Fibroblast of lung (primary cell): ENCODE measurements at regions not wholly inside any gene's neighbourhood (a gene's known extent, or its start where the extent isn't known, plus 50 kb on each side); places are given as distances from the start of the nearest gene placed in this dataset.

ENCODE experiments used
- DNase-seq, 2 donors: peaks; one replicate each; pipeline versions ENCODE4 v3.0.0 to v3.0.0-alpha.2; 2010; ENCODE audit warnings: low read depth in 2 of 2
- H2AFZ ChIP-seq: 2 replicates; pipeline ENCODE4 v1.5.1; 2012; ENCODE audit warnings: low read length, control low read depth, inconsistent platforms
- H3K27ac ChIP-seq: 2 replicates; pipeline ENCODE4 v1.5.1; 2011; ENCODE audit warnings: low read length, control low read depth; ENCODE audit not compliant: insufficient read depth
- H3K27me3 ChIP-seq: 2 replicates; pipeline ENCODE4 v1.5.1; 2011; ENCODE audit warnings: mild to moderate bottlenecking, low read length; ENCODE audit not compliant: control insufficient read depth, insufficient read depth
- H3K36me3 ChIP-seq: 2 replicates; pipeline ENCODE4 v1.5.1; 2011; ENCODE audit warnings: low read length; ENCODE audit not compliant: control insufficient read depth, insufficient read depth
- H3K4me1 ChIP-seq: 2 replicates; pipeline ENCODE4 v1.5.1; 2011; ENCODE audit warnings: low read length; ENCODE audit not compliant: control insufficient read depth, insufficient read depth; ENCODE audit errors: extremely low read depth
- H3K4me2 ChIP-seq: 2 replicates; pipeline ENCODE4 v1.5.1; 2011; ENCODE audit warnings: low read length, control low read depth; ENCODE audit not compliant: insufficient read depth; ENCODE audit errors: extremely low read depth
- H3K4me3 ChIP-seq, 4 experiments: fragments of 200-600 bp in 1 of 4; sonication (generic) in 1 of 4; replicated peaks in 1 of 4; 2 replicates each; pipeline ENCODE4 v1.5.1; 2011 to 2016; ENCODE audit warnings: low read length in 4 of 4, low read depth in 3 of 4, mild to moderate bottlenecking in 3 of 4, control low read depth in 2 of 4, inconsistent platforms in 1 of 4, mixed read lengths in 1 of 4; ENCODE audit not compliant: insufficient read depth in 1 of 4; ENCODE audit errors: control extremely low read depth in 1 of 4
- H3K79me2 ChIP-seq: 2 replicates; pipeline ENCODE4 v1.5.1; 2012; ENCODE audit warnings: mild to moderate bottlenecking, low read length, inconsistent platforms; ENCODE audit not compliant: control insufficient read depth, insufficient read depth
- H3K9ac ChIP-seq: 2 replicates; pipeline ENCODE4 v1.5.1; 2011; ENCODE audit warnings: mild to moderate bottlenecking, low read length, control low read depth; ENCODE audit not compliant: insufficient read depth
- H3K9me3 ChIP-seq: 2 replicates; pipeline ENCODE4 v1.5.1; 2012; ENCODE audit warnings: low read depth, low read length; ENCODE audit not compliant: control insufficient read depth, insufficient read depth
- H4K20me1 ChIP-seq: 2 replicates; pipeline ENCODE4 v1.5.1; 2011; ENCODE audit warnings: low read length; ENCODE audit not compliant: control insufficient read depth, insufficient read depth; ENCODE audit errors: extremely low read depth
- EZH2 ChIP-seq: IDR thresholded peaks from 2 replicates; pipeline ENCODE4 v1.5.1; 2012; ENCODE audit warnings: low read length, control low read depth, mild to moderate bottlenecking; ENCODE audit errors: missing control alignments
- TF ChIP-seq, protein P1 (sequence below), 2 donors: IDR thresholded peaks in 1 of 2; conservative IDR thresholded peaks in 1 of 2; 1 replicate in 1 of 2; 2 replicates in 1 of 2; pipeline ENCODE4 v1.5.1; 2011 to 2012; ENCODE audit warnings: low read length in 2 of 2, control low read depth in 1 of 2, inconsistent platforms in 1 of 2, low read depth in 1 of 2, mild to moderate bottlenecking in 1 of 2

DNA sequence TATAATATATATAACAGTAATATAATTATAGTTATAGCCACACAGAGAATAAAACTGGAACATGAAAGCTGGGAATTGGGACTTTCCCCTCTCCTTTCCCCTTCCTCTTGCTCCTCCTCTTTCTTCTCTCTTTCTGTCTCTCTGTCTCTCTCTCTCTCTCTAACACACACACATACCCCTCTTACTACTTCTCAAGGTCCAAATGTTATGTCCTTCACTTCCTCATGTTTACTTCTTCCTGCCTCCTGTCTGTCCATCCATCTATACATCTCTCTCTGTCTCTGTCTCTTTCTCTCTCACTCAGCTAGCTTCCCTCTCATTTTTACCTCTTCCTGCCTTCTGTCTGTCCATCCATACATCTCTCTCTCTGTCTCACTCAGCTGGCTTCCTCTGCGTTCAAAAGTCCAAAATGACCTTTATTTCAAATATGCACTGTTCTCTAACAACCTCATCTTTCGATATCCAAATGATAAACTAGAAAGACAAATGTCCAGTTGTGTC, 261.1 kb downstream of the SIPA1L2 start:
- no peaks in the 10 kb centered on the region for H4K20me1 ChIP-seq
- H3K9ac ChIP-seq = no peak overlapping the region
- DNase-seq = no peak
- no peak for TF ChIP-seq EZH2
- TF ChIP-seq, protein P1, sequence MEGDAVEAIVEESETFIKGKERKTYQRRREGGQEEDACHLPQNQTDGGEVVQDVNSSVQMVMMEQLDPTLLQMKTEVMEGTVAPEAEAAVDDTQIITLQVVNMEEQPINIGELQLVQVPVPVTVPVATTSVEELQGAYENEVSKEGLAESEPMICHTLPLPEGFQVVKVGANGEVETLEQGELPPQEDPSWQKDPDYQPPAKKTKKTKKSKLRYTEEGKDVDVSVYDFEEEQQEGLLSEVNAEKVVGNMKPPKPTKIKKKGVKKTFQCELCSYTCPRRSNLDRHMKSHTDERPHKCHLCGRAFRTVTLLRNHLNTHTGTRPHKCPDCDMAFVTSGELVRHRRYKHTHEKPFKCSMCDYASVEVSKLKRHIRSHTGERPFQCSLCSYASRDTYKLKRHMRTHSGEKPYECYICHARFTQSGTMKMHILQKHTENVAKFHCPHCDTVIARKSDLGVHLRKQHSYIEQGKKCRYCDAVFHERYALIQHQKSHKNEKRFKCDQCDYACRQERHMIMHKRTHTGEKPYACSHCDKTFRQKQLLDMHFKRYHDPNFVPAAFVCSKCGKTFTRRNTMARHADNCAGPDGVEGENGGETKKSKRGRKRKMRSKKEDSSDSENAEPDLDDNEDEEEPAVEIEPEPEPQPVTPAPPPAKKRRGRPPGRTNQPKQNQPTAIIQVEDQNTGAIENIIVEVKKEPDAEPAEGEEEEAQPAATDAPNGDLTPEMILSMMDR (conservative IDR thresholded peaks at IDR 0.05 in 1 of 2, IDR thresholded peaks at IDR 0.05 in 1 of 2; ENCODE audit: low read depth in 1 of 2, low read length in 2 of 2) = no peak
- H3K79me2 ChIP-seq = no peaks in the 10 kb centered on the region
- H3K4me1 ChIP-seq = no peaks in the 10 kb centered on the region
- no peaks in the 10 kb centered on the region for H3K9me3 ChIP-seq
- H3K4me2 ChIP-seq = no peak overlapping the region
- no peak overlapping the region for H2AFZ ChIP-seq
- no peak overlapping the region for H3K4me3 ChIP-seq
- H3K27ac ChIP-seq = no peak overlapping the region
- H3K36me3 ChIP-seq = no peaks in the 10 kb centered on the region
- no peaks in the 10 kb centered on the region for H3K27me3 ChIP-seq

DNA sequence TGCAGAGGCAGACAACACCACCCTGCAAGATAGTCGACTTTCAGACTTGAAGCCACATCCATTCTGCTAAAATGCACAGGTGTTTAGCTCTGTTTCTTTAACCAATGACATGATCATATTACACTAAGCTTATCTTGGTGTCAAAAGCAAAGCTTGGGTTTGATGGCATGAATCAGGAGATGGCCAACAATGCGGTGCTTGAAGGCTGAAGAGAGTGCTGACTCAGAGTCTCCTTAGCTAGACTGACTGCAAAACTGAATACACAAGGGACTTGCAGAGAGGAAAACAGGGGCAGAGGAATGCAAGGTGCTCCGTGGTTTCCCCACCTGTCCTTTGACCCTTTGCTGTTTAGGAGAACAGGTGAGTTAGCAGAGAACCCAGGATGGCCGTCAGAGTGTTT, 262.6 kb downstream of the SIPA1L2 start:
- Histone ChIP-seq H3K79me2 (no peaks in the 10 kb centered on the region), H3K9ac (no peak overlapping the region), H3K4me2 (no peak overlapping the region), H3K27ac (no peak overlapping the region), H3K9me3 (no peaks in the 10 kb centered on the region), H2AFZ (no peak overlapping the region), H3K4me1 (no peaks in the 10 kb centered on the region), H4K20me1 (no peaks in the 10 kb centered on the region), H3K36me3 (no peaks in the 10 kb centered on the region), H3K4me3 (no peak overlapping the region), H3K27me3 (no peaks in the 10 kb centered on the region)
- no peak for TF ChIP-seq EZH2
- peak in 1 of 2 donors; percentile 20 for DNase-seq

DNA sequence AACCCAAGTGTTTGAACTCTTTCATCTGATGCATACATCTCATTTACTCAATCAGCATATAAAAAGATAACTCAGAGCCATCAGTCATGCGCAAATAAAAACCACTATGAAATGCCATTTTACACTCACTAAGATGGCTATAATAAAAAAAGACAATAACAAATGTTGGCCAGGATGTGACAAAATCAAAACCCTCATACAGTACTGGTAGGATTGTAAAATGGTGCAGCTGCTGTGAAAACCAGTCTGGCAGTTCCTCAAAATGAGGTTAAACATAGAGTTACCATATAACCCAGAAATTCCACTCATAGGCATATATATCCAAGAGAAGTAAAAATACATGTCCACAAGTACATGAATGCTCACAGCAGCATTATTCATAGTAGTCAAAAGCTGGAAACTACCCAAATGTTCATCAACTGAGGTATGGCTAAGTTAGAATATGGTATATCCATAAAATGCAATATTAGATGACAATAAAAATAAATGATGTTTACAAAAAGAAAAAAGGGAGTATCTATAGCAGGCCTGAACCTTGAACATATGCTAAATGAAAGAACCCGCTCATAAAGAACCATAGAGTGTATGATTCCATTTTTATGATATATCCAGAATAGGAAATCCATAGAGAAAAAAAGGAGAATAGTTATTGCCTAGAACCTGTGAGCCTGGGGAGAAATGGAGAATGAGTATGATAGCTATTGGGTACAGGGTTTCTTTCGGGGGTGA, 265.1 kb downstream of the SIPA1L2 start:
- Histone ChIP-seq H3K27ac (no peak overlapping the region), H3K9ac (no peak overlapping the region), H3K79me2 (no peaks in the 10 kb centered on the region), H3K9me3 (no peaks in the 10 kb centered on the region), H3K27me3 (no peaks in the 10 kb centered on the region), H3K4me3 (no peak overlapping the region), H2AFZ (no peak overlapping the region), H4K20me1 (no peaks in the 10 kb centered on the region), H3K36me3 (no peaks in the 10 kb centered on the region), H3K4me1 (no peaks in the 10 kb centered on the region), H3K4me2 (no peak overlapping the region)
- DNase-seq = no peak
- no peak for TF ChIP-seq EZH2
- TF ChIP-seq, protein P1 (conservative IDR thresholded peaks at IDR 0.05 in 1 of 2, IDR thresholded peaks at IDR 0.05 in 1 of 2; ENCODE audit: low read depth in 1 of 2, low read length in 2 of 2) = no peak
